Tibial nerve (tissue), 4 donors: ENCODE measurements at regions not wholly inside any gene's neighbourhood (a gene's known extent, or its start where the extent isn't known, plus 50 kb on each side); places are given as distances from the start of the nearest gene placed in this dataset.

ENCODE experiments used
- DNase-seq, 2 donors: peaks; one replicate each; pipeline ENCODE4 v3.0.0-alpha.2; 2019; ENCODE audit warnings: low spot score in 2 of 2
- H3K27ac ChIP-seq, 4 donors: fragments of 200-600 bp; sonication (generic) in 3 of 4; one replicate each; pipeline ENCODE4 v1.5.1; 2017 to 2019; ENCODE audit warnings: mild to moderate bottlenecking in 1 of 4
- H3K27me3 ChIP-seq, 2 donors: fragments of 200-600 bp; sonication (generic) in 1 of 2; one replicate each; pipeline versions ENCODE4 v1.5.1 to v1.6.0; 2017 to 2019
- H3K36me3 ChIP-seq, 3 donors: fragments of 200-600 bp; sonication (generic); one replicate each; pipeline ENCODE4 v1.5.1; 2018 to 2019
- H3K4me1 ChIP-seq, 4 donors: fragments of 200-600 bp; sonication (generic) in 3 of 4; one replicate each; pipeline ENCODE4 v1.5.1; 2017 to 2019
- H3K4me3 ChIP-seq, 4 donors: fragments of 200-600 bp; sonication (generic) in 3 of 4; one replicate each; pipeline ENCODE4 v1.5.1; 2017 to 2019; ENCODE audit warnings: mild to moderate bottlenecking in 1 of 4, moderate library complexity in 1 of 4
- H3K9me3 ChIP-seq, 4 donors: fragments of 200-600 bp; sonication (generic) in 3 of 4; one replicate each; pipeline ENCODE4 v1.5.1; 2017 to 2019
- EP300 ChIP-seq, 2 donors: sonication (generic); formaldehyde crosslinking; IDR thresholded peaks; one replicate each; pipeline ENCODE4 v1.6.1; 2017; ENCODE audit warnings: antibody characterized with exemption in 2 of 2, mild to moderate bottlenecking in 1 of 2
- POLR2A ChIP-seq, 2 donors: fragments of 450-650 bp; IDR thresholded peaks; one replicate each; pipeline ENCODE4 v1.6.1; 2017; ENCODE audit warnings: antibody characterized with exemption in 2 of 2, mild to moderate bottlenecking in 2 of 2, moderate library complexity in 2 of 2
- WGBS, 2 donors: methylation state at CpG; one replicate each; pipeline ENCODE4 v1.1.5; 2018; 5-methylcytosine and 5-hydroxymethylcytosine counted together
- TF ChIP-seq, protein P1 (sequence below), 5 experiments: fragments of 200-600 bp in 3 of 5; fragments of 450-650 bp in 2 of 5; sonication (generic) in 3 of 5; IDR thresholded peaks; one replicate each; pipeline ENCODE4 v1.5.1; 2016 to 2019; ENCODE audit warnings: antibody characterized with exemption in 5 of 5, mild to moderate bottlenecking in 3 of 5, moderate library complexity in 2 of 5

DNA sequence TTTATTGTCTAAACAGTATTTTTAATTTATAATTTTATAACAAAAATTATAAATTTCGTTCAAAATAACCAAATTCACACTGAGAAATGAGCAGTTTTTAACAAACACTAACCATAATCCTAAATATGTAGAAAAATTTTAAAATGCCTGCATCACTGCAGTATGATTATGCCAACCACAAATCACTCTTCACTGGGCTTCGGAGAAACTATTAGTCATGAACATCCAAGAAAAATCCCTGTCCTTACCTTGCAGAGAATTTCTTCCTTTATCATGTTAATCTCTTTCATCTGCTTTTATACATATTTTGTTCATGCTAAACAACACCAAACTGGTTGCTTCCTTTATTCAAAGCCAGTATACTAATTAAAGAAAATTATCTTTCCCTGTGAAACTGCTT is 511.0 kb upstream of the ALCAM start:
- Histone ChIP-seq H3K4me1 (no peaks in the 10 kb centered on the region), H3K4me3 (no peak overlapping the region), H3K27me3 (no peaks in the 10 kb centered on the region), H3K9me3 (peaks cover 0 to 1% (median 0%) of the 10 kb centered on the region in 4 donors), H3K27ac (no peak overlapping the region), H3K36me3 (no peaks in the 10 kb centered on the region)
- DNase-seq, result no peak
- 61 to 66% methylated on average over 2 of the region's 2 CpGs for WGBS, 2 donors
- TF ChIP-seq, protein P1, sequence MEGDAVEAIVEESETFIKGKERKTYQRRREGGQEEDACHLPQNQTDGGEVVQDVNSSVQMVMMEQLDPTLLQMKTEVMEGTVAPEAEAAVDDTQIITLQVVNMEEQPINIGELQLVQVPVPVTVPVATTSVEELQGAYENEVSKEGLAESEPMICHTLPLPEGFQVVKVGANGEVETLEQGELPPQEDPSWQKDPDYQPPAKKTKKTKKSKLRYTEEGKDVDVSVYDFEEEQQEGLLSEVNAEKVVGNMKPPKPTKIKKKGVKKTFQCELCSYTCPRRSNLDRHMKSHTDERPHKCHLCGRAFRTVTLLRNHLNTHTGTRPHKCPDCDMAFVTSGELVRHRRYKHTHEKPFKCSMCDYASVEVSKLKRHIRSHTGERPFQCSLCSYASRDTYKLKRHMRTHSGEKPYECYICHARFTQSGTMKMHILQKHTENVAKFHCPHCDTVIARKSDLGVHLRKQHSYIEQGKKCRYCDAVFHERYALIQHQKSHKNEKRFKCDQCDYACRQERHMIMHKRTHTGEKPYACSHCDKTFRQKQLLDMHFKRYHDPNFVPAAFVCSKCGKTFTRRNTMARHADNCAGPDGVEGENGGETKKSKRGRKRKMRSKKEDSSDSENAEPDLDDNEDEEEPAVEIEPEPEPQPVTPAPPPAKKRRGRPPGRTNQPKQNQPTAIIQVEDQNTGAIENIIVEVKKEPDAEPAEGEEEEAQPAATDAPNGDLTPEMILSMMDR (IDR thresholded peaks at IDR 0.05), result no peak
- TF ChIP-seq POLR2A (IDR thresholded peaks at IDR 0.05), result no peak
- TF ChIP-seq EP300 (IDR thresholded peaks at IDR 0.05), result no peak

DNA sequence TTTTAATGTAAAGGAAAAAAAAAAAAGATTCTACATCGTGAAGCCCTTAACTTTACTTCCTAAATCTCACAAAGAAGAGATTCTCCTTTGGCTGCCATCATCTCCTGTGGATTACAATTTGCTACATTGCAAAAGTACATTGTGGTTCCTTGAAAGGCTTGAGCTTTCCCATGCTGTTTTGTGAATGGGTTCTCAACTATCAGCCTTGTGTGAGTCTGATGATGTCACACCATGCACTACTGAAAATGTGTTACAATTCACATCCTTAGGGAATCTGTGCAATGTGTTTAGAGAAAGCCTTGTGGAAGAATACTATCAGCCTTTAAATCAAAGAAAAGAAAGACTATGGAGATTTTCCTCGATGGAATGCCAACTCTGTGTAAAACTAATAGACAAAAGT is 510.0 kb upstream of the ALCAM start:
- H3K9me3 ChIP-seq, result no peaks in the 10 kb centered on the region
- no peaks in the 10 kb centered on the region for H3K36me3 ChIP-seq
- H3K27me3 ChIP-seq, result no peaks in the 10 kb centered on the region
- no peaks in the 10 kb centered on the region for H3K4me1 ChIP-seq
- no peak for DNase-seq
- no peak overlapping the region for H3K4me3 ChIP-seq
- 40 to 42% methylated on average over 2 of the region's 2 CpGs for WGBS, 2 donors
- TF ChIP-seq EP300 (IDR thresholded peaks at IDR 0.05) (no peak), POLR2A (IDR thresholded peaks at IDR 0.05) (no peak)
- TF ChIP-seq, protein P1 (IDR thresholded peaks at IDR 0.05), result no peak
- no peak overlapping the region for H3K27ac ChIP-seq

DNA sequence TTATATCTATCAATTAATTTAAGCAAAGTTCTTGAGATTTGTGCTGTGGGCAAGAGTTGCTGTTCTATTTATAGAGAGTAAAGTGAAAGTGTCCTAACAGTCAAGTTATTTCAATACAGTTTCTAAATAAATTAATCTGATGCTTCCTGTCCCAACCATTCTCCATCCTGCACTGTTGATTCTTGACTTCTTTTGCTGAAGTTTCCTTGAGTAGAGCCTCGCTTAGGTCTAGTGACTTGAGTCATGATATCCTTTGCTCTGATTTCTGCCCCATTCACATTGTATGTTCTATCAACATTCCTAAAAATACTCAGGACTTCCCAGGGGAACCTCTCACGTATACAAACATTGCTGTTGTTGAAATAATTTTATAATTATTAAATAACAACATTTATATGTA is 498.4 kb upstream of the ALCAM start:
- no peaks in the 10 kb centered on the region for H3K36me3 ChIP-seq
- TF ChIP-seq POLR2A (IDR thresholded peaks at IDR 0.05), result no peak
- TF ChIP-seq EP300 (IDR thresholded peaks at IDR 0.05), result no peak
- TF ChIP-seq, protein P1 (IDR thresholded peaks at IDR 0.05), result no peak
- no peak for DNase-seq
- WGBS, 2 donors, result 72 to 80% methylated on average over 2 of the region's 2 CpGs
- H3K27me3 ChIP-seq, result no peaks in the 10 kb centered on the region
- H3K27ac ChIP-seq, result no peak overlapping the region
- no peak overlapping the region for H3K4me3 ChIP-seq
- H3K9me3 ChIP-seq, result no peaks in the 10 kb centered on the region
- no peaks in the 10 kb centered on the region for H3K4me1 ChIP-seq

DNA sequence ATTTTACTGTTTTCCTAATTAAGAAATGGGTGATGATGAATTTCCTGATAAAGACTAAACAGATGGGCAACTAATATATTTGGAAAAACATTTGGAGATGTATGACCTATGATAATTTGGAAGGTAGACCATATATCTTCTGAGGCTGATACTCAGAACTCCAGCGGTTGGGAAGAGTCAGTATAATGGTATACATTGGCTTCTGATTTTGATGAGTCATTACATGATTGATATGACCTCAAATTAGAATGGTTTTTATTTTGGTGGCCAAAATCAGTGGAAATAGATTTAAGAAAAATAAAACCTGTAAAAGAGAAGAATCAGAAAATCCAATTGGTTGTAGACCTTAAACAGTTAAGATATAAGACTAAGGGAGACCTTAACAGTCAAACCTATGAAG is 496.4 kb upstream of the ALCAM start:
- no peaks in the 10 kb centered on the region for H3K36me3 ChIP-seq
- H3K27me3 ChIP-seq, result no peaks in the 10 kb centered on the region
- TF ChIP-seq POLR2A (IDR thresholded peaks at IDR 0.05) (no peak), EP300 (IDR thresholded peaks at IDR 0.05) (no peak)
- TF ChIP-seq, protein P1 (IDR thresholded peaks at IDR 0.05), result no peak
- DNase-seq, result no peak
- no peak overlapping the region for H3K4me3 ChIP-seq
- no peaks in the 10 kb centered on the region for H3K9me3 ChIP-seq
- WGBS, 2 donors, result 93 to 98% methylated on average over 1 of the region's 1 CpG
- H3K4me1 ChIP-seq, result no peaks in the 10 kb centered on the region
- no peak overlapping the region for H3K27ac ChIP-seq

DNA sequence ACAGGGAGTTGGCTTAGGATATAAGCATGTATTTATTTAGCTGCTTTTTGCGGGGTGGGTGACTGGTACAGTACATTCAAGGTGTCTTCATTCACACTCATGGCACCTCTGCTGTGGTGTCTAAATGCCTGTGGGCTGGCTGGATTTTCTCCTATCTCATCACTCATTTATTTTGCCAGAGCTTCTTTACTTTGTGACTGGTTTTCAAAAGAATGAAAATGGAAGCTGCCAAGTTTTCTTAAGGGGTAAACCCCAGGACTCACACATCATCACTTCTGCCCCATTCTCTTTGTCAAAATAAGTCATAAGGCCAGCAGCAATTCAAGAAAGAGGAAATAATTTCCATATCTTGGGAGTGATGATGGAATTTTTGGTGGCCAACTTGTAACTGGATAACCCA is 493.4 kb upstream of the ALCAM start:
- no peak overlapping the region for H3K4me3 ChIP-seq
- no peak for DNase-seq
- TF ChIP-seq EP300 (IDR thresholded peaks at IDR 0.05) (no peak), POLR2A (IDR thresholded peaks at IDR 0.05) (no peak)
- TF ChIP-seq, protein P1 (IDR thresholded peaks at IDR 0.05), result no peak
- H3K27me3 ChIP-seq, result no peaks in the 10 kb centered on the region
- WGBS, 2 donors, result 84 to 87% methylated on average over 1 of the region's 1 CpG
- no peaks in the 10 kb centered on the region for H3K4me1 ChIP-seq
- H3K27ac ChIP-seq, result no peak overlapping the region
- H3K36me3 ChIP-seq, result no peaks in the 10 kb centered on the region
- no peaks in the 10 kb centered on the region for H3K9me3 ChIP-seq
